ENCODE measurements at regions not wholly inside any gene's neighbourhood (a gene's known extent, or its start where the extent isn't known, plus 50 kb on each side); places are given as distances from the start of the nearest gene placed in this dataset.

- TF ChIP-seq POLR2A (IDR thresholded peaks at IDR 0.05; ENCODE audit: low read depth, low read length): no peak
- no peak for DNase-seq (ENCODE audit: insufficient read length, low spot score)
- no peak for FAIRE-seq
These were observed 673.1 kb downstream of the SOCS6 start for GRCh38 chr18:70961939-70962338.

GRCh38 chr18:70956554-70956953, 667.7 kb downstream of the SOCS6 start:
- DNase-seq (ENCODE audit: insufficient read length, low spot score) (no peak), FAIRE-seq (no peak)
- TF ChIP-seq POLR2A (IDR thresholded peaks at IDR 0.05; ENCODE audit: low read depth, low read length): no peak

GRCh38 chr18:70936160-70936559, 647.3 kb downstream of the SOCS6 start:
- FAIRE-seq (no peak), DNase-seq (ENCODE audit: insufficient read length, low spot score) (no peak)
- TF ChIP-seq POLR2A (IDR thresholded peaks at IDR 0.05; ENCODE audit: low read depth, low read length): no peak

GRCh38 chr18:70931942-70932814, 643.3 kb downstream of the SOCS6 start:
- no peak for DNase-seq (ENCODE audit: insufficient read length, low spot score)
- no peak for FAIRE-seq

GRCh38 chr18:70920840-70921374, 632.1 kb downstream of the SOCS6 start:
- TF ChIP-seq POLR2A (IDR thresholded peaks at IDR 0.05; ENCODE audit: low read depth, low read length): no peak
- DNase-seq (ENCODE audit: insufficient read length, low spot score) (no peak), FAIRE-seq (no peak)

More at GRCh38 chr18:70931942-70932814, 643.3 kb downstream of the SOCS6 start:
- no peak for TF ChIP-seq POLR2A (IDR thresholded peaks at IDR 0.05; ENCODE audit: low read depth, low read length)

- no peak for TF ChIP-seq POLR2A (IDR thresholded peaks at IDR 0.05; ENCODE audit: low read depth, low read length)
- FAIRE-seq (no peak), DNase-seq (ENCODE audit: insufficient read length, low spot score) (no peak)
These were observed 618.8 kb downstream of the SOCS6 start for GRCh38 chr18:70907673-70908072.

GRCh38 chr18:70892381-70892780, 603.5 kb downstream of the SOCS6 start:
- no peak for DNase-seq (ENCODE audit: insufficient read length, low spot score)
- no peak for FAIRE-seq
- no peak for TF ChIP-seq POLR2A (IDR thresholded peaks at IDR 0.05; ENCODE audit: low read depth, low read length)

GRCh38 chr18:70870292-70870691, 581.4 kb downstream of the SOCS6 start:
- no peak for TF ChIP-seq POLR2A (IDR thresholded peaks at IDR 0.05; ENCODE audit: low read depth, low read length)
- DNase-seq (ENCODE audit: insufficient read length, low spot score) (no peak), FAIRE-seq (no peak)

GRCh38 chr18:70848329-70848728, 559.5 kb downstream of the SOCS6 start:
- no peak for DNase-seq (ENCODE audit: insufficient read length, low spot score)
- FAIRE-seq: no peak
- no peak for TF ChIP-seq POLR2A (IDR thresholded peaks at IDR 0.05; ENCODE audit: low read depth, low read length)

- no peak for TF ChIP-seq POLR2A (IDR thresholded peaks at IDR 0.05; ENCODE audit: low read depth, low read length)
- FAIRE-seq (no peak), DNase-seq (ENCODE audit: insufficient read length, low spot score) (no peak)
These were observed 551.8 kb downstream of the SOCS6 start for GRCh38 chr18:70840649-70841048.

- no peak for FAIRE-seq
- TF ChIP-seq POLR2A (IDR thresholded peaks at IDR 0.05; ENCODE audit: low read depth, low read length): no peak
These were observed 538.8 kb downstream of the SOCS6 start for GRCh38 chr18:70827632-70828031.

GRCh38 chr18:70826571-70826970, 537.7 kb downstream of the SOCS6 start:
- FAIRE-seq: no peak
- no peak for DNase-seq (ENCODE audit: insufficient read length, low spot score)
- no peak for TF ChIP-seq POLR2A (IDR thresholded peaks at IDR 0.05; ENCODE audit: low read depth, low read length)

More at GRCh38 chr18:70827632-70828031, 538.8 kb downstream of the SOCS6 start:
- no peak for DNase-seq (ENCODE audit: insufficient read length, low spot score)

GRCh38 chr18:70822691-70823090, 533.8 kb downstream of the SOCS6 start:
- DNase-seq (ENCODE audit: insufficient read length, low spot score) (no peak), FAIRE-seq (no peak)
- TF ChIP-seq POLR2A (IDR thresholded peaks at IDR 0.05; ENCODE audit: low read depth, low read length): no peak

- TF ChIP-seq POLR2A (IDR thresholded peaks at IDR 0.05; ENCODE audit: low read depth, low read length): no peak
- DNase-seq (ENCODE audit: insufficient read length, low spot score) (no peak), FAIRE-seq (no peak)
These were observed 533.3 kb downstream of the SOCS6 start for GRCh38 chr18:70822117-70822516.

GRCh38 chr18:70808481-70809056, 519.7 kb downstream of the SOCS6 start:
- DNase-seq (ENCODE audit: insufficient read length, low spot score) (no peak), FAIRE-seq (no peak)
- no peak for TF ChIP-seq POLR2A (IDR thresholded peaks at IDR 0.05; ENCODE audit: low read depth, low read length)

All from H54 (cell line).